HG02798 (cell line): ENCODE measurements at regions not wholly inside any gene's neighbourhood (a gene's known extent, or its start where the extent isn't known, plus 50 kb on each side); places are given as distances from the start of the nearest gene placed in this dataset.

Source experiments
- ATAC-seq: cut with Tn5 transposase; IDR thresholded peaks from one replicate; pipeline ENCODE4 v1.9.1; 2021; ENCODE audit warnings: mild to moderate bottlenecking; ENCODE audit not compliant: unreplicated experiment, poor library complexity

- ATAC-seq = no peak
These were observed 768.6 kb upstream of the HS6ST1 start for GRCh38 chr2:129087133-129087813.

- no peak for ATAC-seq
These were observed 773.0 kb upstream of the HS6ST1 start for GRCh38 chr2:129091620-129092019.

GRCh38 chr2:129092956-129093355 lies 774.3 kb upstream of the HS6ST1 start:
- no peak for ATAC-seq

- ATAC-seq = no peak
These were observed 782.5 kb upstream of the HS6ST1 start for GRCh38 chr2:129101186-129101585.

- no peak for ATAC-seq
These were observed 785.5 kb upstream of the HS6ST1 start for GRCh38 chr2:129103936-129104878.

GRCh38 chr2:129112181-129112580 lies 793.5 kb upstream of the HS6ST1 start:
- no peak for ATAC-seq

GRCh38 chr2:129113776-129114175 lies 795.1 kb upstream of the HS6ST1 start:
- ATAC-seq = no peak

GRCh38 chr2:129117434-129117833 lies 798.8 kb upstream of the HS6ST1 start:
- ATAC-seq = no peak

- peak; percentile 75 for ATAC-seq
These were observed 799.6 kb upstream of the HS6ST1 start for GRCh38 chr2:129118296-129118695.

GRCh38 chr2:129129087-129129486 lies 810.4 kb upstream of the HS6ST1 start:
- ATAC-seq = no peak

GRCh38 chr2:129133692-129134641 lies 815.3 kb upstream of the HS6ST1 start:
- ATAC-seq = no peak

- no peak for ATAC-seq
These were observed 816.3 kb upstream of the HS6ST1 start for GRCh38 chr2:129135017-129135416.

GRCh38 chr2:129139380-129139779 lies 820.7 kb upstream of the HS6ST1 start:
- ATAC-seq = no peak

- no peak for ATAC-seq
These were observed 823.8 kb upstream of the HS6ST1 start for GRCh38 chr2:129142465-129142864.

- no peak for ATAC-seq
These were observed 825.6 kb upstream of the HS6ST1 start for GRCh38 chr2:129144082-129144791.

- ATAC-seq = no peak
These were observed 827.0 kb upstream of the RAB6C start for GRCh38 chr2:129152514-129152913.

- no peak for ATAC-seq
These were observed 818.6 kb upstream of the RAB6C start for GRCh38 chr2:129160879-129161278.

GRCh38 chr2:129164220-129164949 lies 815.1 kb upstream of the RAB6C start:
- ATAC-seq = no peak

- no peak for ATAC-seq
These were observed 814.5 kb upstream of the RAB6C start for GRCh38 chr2:129165006-129165405.
